WTC11 (cell line): ENCODE measurements at regions not wholly inside any gene's neighbourhood (a gene's known extent, or its start where the extent isn't known, plus 50 kb on each side); places are given as distances from the start of the nearest gene placed in this dataset.

Source experiments
- CTCF ChIP-seq: fragments of 200-600 bp; IDR thresholded peaks from 2 replicates; pipeline ENCODE4 v1.8.0; 2022; ENCODE audit warnings: antibody characterized with exemption
- E2F1 ChIP-seq: sonication (generic); formaldehyde crosslinking; IDR thresholded peaks from 2 replicates; pipeline ENCODE4 v1.8.0; 2022; ENCODE audit warnings: mild to moderate bottlenecking, missing genetic modification reagents
- GABPB1 ChIP-seq: sonication (generic); formaldehyde crosslinking; IDR thresholded peaks from 2 replicates; pipeline ENCODE4 v1.8.1; 2023; ENCODE audit warnings: mild to moderate bottlenecking, missing genetic modification reagents
- IRF2 ChIP-seq: sonication (generic); formaldehyde crosslinking; IDR thresholded peaks from 2 replicates; pipeline ENCODE4 v1.8.0; 2022; ENCODE audit warnings: low read depth, missing genetic modification reagents, borderline replicate concordance
- KAT7 ChIP-seq: sonication (generic); formaldehyde crosslinking; IDR thresholded peaks from 2 replicates; pipeline ENCODE4 v1.8.1; 2023; ENCODE audit warnings: missing genetic modification reagents, mild to moderate bottlenecking, borderline replicate concordance
- MAX ChIP-seq: sonication (generic); formaldehyde crosslinking; IDR thresholded peaks from 2 replicates; pipeline ENCODE4 v1.8.0; 2022; ENCODE audit warnings: mild to moderate bottlenecking, missing genetic modification reagents
- OVOL2 ChIP-seq: fragments of 250-450 bp; sonication (Bioruptor Pico); IDR thresholded peaks from 2 replicates; pipeline ENCODE4 v1.9.0; 2021; ENCODE audit warnings: mild to moderate bottlenecking, borderline replicate concordance
- PRRX2 ChIP-seq: fragments of 250-450 bp; sonication (Bioruptor Pico); IDR thresholded peaks from 2 replicates; pipeline ENCODE4 v1.8.0; 2021; ENCODE audit warnings: mild to moderate bottlenecking
- SMAD4 ChIP-seq: sonication (generic); formaldehyde crosslinking; IDR thresholded peaks from 2 replicates; pipeline ENCODE4 v1.8.0; 2022; ENCODE audit warnings: mild to moderate bottlenecking, missing genetic modification reagents
- TF ChIP-seq, protein P1 (sequence below): sonication (generic); formaldehyde crosslinking; IDR thresholded peaks from 2 replicates; pipeline ENCODE4 v1.8.0; 2022; ENCODE audit warnings: mild to moderate bottlenecking, missing genetic modification reagents
- TF ChIP-seq, protein P2 (sequence below): sonication (generic); formaldehyde crosslinking; IDR thresholded peaks from 2 replicates; pipeline ENCODE4 v1.8.1; 2023; ENCODE audit warnings: mild to moderate bottlenecking, missing genetic modification reagents, moderate library complexity

DNA sequence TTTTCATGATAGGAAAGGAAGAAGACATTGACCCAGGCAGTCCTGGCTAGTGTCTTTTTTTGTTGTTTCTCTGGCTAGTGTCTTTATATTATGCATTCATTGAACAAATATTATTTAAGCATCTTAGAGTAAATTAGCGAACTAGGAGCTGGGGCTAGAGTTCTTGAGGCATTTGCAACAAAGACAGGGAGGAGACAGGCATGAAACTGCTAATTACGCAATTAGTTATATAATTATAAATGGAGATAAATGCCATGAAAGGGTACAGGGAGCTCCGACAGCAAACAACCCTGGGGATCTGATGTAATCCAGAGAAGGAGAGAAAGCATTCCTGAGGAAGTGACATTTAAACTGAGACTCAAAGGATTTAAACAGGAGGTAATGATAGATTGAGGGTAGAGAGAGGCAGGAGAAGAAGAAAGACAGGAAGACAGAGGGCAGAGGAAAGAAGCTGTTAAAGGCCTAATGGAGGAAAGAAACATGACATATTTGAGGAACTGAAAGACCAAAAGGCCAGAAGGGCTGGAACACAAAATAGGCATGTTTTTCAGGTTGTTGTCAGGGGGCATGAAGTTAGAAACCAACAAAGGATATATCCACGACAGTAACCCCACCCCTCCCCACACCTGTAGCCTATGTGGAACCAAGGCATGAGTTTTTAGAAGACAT is 99.5 kb upstream of the GJB5 start:
- TF ChIP-seq OVOL2 (CRISPR knock-in tag) (no peak), E2F1 (no peak), GABPB1 (CRISPR knock-in tag) (no peak), MAX (CRISPR knock-in tag) (no peak), SMAD4 (no peak), KAT7 (CRISPR knock-in tag) (no peak), CTCF (no peak), PRRX2 (no peak), IRF2 (no peak)
- TF ChIP-seq, protein P1, sequence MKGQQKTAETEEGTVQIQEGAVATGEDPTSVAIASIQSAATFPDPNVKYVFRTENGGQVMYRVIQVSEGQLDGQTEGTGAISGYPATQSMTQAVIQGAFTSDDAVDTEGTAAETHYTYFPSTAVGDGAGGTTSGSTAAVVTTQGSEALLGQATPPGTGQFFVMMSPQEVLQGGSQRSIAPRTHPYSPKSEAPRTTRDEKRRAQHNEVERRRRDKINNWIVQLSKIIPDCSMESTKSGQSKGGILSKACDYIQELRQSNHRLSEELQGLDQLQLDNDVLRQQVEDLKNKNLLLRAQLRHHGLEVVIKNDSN (CRISPR knock-in tag): no peak
- TF ChIP-seq, protein P2, sequence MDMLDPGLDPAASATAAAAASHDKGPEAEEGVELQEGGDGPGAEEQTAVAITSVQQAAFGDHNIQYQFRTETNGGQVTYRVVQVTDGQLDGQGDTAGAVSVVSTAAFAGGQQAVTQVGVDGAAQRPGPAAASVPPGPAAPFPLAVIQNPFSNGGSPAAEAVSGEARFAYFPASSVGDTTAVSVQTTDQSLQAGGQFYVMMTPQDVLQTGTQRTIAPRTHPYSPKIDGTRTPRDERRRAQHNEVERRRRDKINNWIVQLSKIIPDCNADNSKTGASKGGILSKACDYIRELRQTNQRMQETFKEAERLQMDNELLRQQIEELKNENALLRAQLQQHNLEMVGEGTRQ (CRISPR knock-in tag): no peak
